A549 (cell line): ENCODE measurements at regions not wholly inside any gene's neighbourhood (a gene's known extent, or its start where the extent isn't known, plus 50 kb on each side); places are given as distances from the start of the nearest gene placed in this dataset.

Source experiments
- POLR2A ChIP-seq: IDR thresholded peaks from 2 replicates; pipeline ENCODE4 v1.6.1; 2012; ENCODE audit warnings: mild to moderate bottlenecking, low read length
- RCOR1 ChIP-seq: fragments of 150-350 bp; IDR thresholded peaks from 2 replicates; pipeline ENCODE4 v1.6.1; 2014; ENCODE audit warnings: antibody characterized with exemption, low read length, low read depth
- TF ChIP-seq, protein P1 (sequence below): fragments of >200 bp; sonication (Bioruptor Twin); formaldehyde crosslinking; IDR thresholded peaks from 3 replicates; pipeline ENCODE4 v1.5.1; 2016
- TF ChIP-seq, protein P2 (sequence below): fragments of 200-600 bp; sonication (generic); IDR thresholded peaks from 2 replicates; pipeline ENCODE4 v1.6.1; 2016; ENCODE audit warnings: antibody characterized with exemption, mild to moderate bottlenecking, moderate library complexity
- TF ChIP-seq, protein P3 (sequence below): IDR thresholded peaks from 2 replicates; pipeline ENCODE4 v1.6.1; 2012

DNA sequence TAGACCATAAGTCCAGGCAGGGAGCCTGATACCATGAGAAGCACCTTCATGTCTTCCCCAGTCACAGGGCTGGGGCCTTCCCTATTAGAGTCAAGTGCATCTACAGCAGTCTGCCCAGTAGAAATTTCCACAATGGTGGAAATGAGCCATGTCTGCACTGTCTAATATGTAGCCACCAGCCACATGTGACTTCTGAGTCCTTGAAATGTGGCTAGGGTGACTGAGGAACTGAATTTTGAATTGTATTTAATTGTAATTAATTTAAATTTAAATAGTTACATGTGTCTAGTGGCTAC, 300.2 kb downstream of the CLIC5 start:
- TF ChIP-seq POLR2A (no peak), RCOR1 (no peak)
- TF ChIP-seq, protein P1, sequence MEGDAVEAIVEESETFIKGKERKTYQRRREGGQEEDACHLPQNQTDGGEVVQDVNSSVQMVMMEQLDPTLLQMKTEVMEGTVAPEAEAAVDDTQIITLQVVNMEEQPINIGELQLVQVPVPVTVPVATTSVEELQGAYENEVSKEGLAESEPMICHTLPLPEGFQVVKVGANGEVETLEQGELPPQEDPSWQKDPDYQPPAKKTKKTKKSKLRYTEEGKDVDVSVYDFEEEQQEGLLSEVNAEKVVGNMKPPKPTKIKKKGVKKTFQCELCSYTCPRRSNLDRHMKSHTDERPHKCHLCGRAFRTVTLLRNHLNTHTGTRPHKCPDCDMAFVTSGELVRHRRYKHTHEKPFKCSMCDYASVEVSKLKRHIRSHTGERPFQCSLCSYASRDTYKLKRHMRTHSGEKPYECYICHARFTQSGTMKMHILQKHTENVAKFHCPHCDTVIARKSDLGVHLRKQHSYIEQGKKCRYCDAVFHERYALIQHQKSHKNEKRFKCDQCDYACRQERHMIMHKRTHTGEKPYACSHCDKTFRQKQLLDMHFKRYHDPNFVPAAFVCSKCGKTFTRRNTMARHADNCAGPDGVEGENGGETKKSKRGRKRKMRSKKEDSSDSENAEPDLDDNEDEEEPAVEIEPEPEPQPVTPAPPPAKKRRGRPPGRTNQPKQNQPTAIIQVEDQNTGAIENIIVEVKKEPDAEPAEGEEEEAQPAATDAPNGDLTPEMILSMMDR: no peak
- TF ChIP-seq, protein P2, sequence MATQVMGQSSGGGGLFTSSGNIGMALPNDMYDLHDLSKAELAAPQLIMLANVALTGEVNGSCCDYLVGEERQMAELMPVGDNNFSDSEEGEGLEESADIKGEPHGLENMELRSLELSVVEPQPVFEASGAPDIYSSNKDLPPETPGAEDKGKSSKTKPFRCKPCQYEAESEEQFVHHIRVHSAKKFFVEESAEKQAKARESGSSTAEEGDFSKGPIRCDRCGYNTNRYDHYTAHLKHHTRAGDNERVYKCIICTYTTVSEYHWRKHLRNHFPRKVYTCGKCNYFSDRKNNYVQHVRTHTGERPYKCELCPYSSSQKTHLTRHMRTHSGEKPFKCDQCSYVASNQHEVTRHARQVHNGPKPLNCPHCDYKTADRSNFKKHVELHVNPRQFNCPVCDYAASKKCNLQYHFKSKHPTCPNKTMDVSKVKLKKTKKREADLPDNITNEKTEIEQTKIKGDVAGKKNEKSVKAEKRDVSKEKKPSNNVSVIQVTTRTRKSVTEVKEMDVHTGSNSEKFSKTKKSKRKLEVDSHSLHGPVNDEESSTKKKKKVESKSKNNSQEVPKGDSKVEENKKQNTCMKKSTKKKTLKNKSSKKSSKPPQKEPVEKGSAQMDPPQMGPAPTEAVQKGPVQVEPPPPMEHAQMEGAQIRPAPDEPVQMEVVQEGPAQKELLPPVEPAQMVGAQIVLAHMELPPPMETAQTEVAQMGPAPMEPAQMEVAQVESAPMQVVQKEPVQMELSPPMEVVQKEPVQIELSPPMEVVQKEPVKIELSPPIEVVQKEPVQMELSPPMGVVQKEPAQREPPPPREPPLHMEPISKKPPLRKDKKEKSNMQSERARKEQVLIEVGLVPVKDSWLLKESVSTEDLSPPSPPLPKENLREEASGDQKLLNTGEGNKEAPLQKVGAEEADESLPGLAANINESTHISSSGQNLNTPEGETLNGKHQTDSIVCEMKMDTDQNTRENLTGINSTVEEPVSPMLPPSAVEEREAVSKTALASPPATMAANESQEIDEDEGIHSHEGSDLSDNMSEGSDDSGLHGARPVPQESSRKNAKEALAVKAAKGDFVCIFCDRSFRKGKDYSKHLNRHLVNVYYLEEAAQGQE: no peak
- TF ChIP-seq, protein P3, sequence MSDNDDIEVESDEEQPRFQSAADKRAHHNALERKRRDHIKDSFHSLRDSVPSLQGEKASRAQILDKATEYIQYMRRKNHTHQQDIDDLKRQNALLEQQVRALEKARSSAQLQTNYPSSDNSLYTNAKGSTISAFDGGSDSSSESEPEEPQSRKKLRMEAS: no peak
